Spleen (tissue), 7 donors: ENCODE measurements at regions not wholly inside any gene's neighbourhood (a gene's known extent, or its start where the extent isn't known, plus 50 kb on each side); places are given as distances from the start of the nearest gene placed in this dataset.

Source experiments
- CTCF ChIP-seq, 11 experiments: fragments of 200-600 bp in 7 of 11; fragments of 450-650 bp in 4 of 11; sonication (generic) in 4 of 11; IDR thresholded peaks in 8 of 11; conservative IDR thresholded peaks in 3 of 11; 1 replicate in 7 of 11; 2 replicates in 4 of 11; pipeline versions ENCODE4 v1.4.0 to v1.8.0; 2016 to 2021; ENCODE audit warnings: antibody characterized with exemption in 11 of 11, inconsistent platforms in 4 of 11, mild to moderate bottlenecking in 1 of 11
- POLR2A ChIP-seq, 3 donors: fragments of 450-650 bp; IDR thresholded peaks; one replicate each; pipeline ENCODE4 v1.5.1; 2017; ENCODE audit warnings: antibody characterized with exemption in 3 of 3, mild to moderate bottlenecking in 1 of 3
- POLR2AphosphoS5 ChIP-seq, 3 donors: sonication (generic); formaldehyde crosslinking; IDR thresholded peaks; one replicate each; pipeline ENCODE4 v1.5.1; 2017; ENCODE audit warnings: antibody characterized with exemption in 3 of 3
- donor health status: DM: no; HTN: no; CAD: no; lungs with moderate emphysema.
- donor health status: DM: no; HTN: no; CAD: no.
- donor health status: DM: no; HTN: no; CAD: no.

GRCh38 chr11:41920374-41920773 is 460.9 kb upstream of the LRRC4C start:
- TF ChIP-seq CTCF (IDR thresholded peaks at IDR 0.05 in 8 of 11, conservative IDR thresholded peaks at IDR 0.05 in 3 of 11) (no peak), POLR2AphosphoS5 (IDR thresholded peaks at IDR 0.05) (no peak), POLR2A (IDR thresholded peaks at IDR 0.05) (no peak)
